ENCODE measurements at regions not wholly inside any gene's neighbourhood (a gene's known extent, or its start where the extent isn't known, plus 50 kb on each side); places are given as distances from the start of the nearest gene placed in this dataset.

- no peaks in the 10 kb centered on the region for H3K4me1 Mint-ChIP-seq (ENCODE audit: unreplicated experiment)
- no peak for TF ChIP-seq CTCF (IDR thresholded peaks at IDR 0.05; ENCODE audit: unreplicated experiment)
- H3K36me3 Mint-ChIP-seq (ENCODE audit: low read depth, unreplicated experiment) = no peaks in the 10 kb centered on the region
- no peaks in the 10 kb centered on the region for H3K27me3 Mint-ChIP-seq (ENCODE audit: unreplicated experiment)
- no peak overlapping the region for H3K4me3 Mint-ChIP-seq (ENCODE audit: unreplicated experiment)
- no peak for DNase-seq (ENCODE audit: low spot score)
- no peaks in the 10 kb centered on the region for H3K9me3 Mint-ChIP-seq (ENCODE audit: unreplicated experiment)
- no peak overlapping the region for H3K27ac Mint-ChIP-seq (ENCODE audit: unreplicated experiment)
Measured at GRCh38 chr21:35416866-35417489, 367.9 kb upstream of the RUNX1 start.

- H3K36me3 Mint-ChIP-seq (ENCODE audit: low read depth, unreplicated experiment) = no peaks in the 10 kb centered on the region
- no peak overlapping the region for H3K4me3 Mint-ChIP-seq (ENCODE audit: unreplicated experiment)
- no peaks in the 10 kb centered on the region for H3K27me3 Mint-ChIP-seq (ENCODE audit: unreplicated experiment)
- no peaks in the 10 kb centered on the region for H3K4me1 Mint-ChIP-seq (ENCODE audit: unreplicated experiment)
- no peak overlapping the region for H3K27ac Mint-ChIP-seq (ENCODE audit: unreplicated experiment)
- no peak for TF ChIP-seq CTCF (IDR thresholded peaks at IDR 0.05; ENCODE audit: unreplicated experiment)
- H3K9me3 Mint-ChIP-seq (ENCODE audit: unreplicated experiment) = no peaks in the 10 kb centered on the region
- DNase-seq (ENCODE audit: low spot score) = no peak
Measured at GRCh38 chr21:35414507-35415139, 365.5 kb upstream of the RUNX1 start.

GRCh38 chr21:35414056-35414455 lies 365.0 kb upstream of the RUNX1 start:
- no peak for DNase-seq (ENCODE audit: low spot score)
- Mint-ChIP-seq H3K27ac (ENCODE audit: unreplicated experiment) (no peak overlapping the region), H3K27me3 (ENCODE audit: unreplicated experiment) (no peaks in the 10 kb centered on the region), H3K9me3 (ENCODE audit: unreplicated experiment) (no peaks in the 10 kb centered on the region), H3K4me3 (ENCODE audit: unreplicated experiment) (no peak overlapping the region), H3K4me1 (ENCODE audit: unreplicated experiment) (no peaks in the 10 kb centered on the region), H3K36me3 (ENCODE audit: low read depth, unreplicated experiment) (no peaks in the 10 kb centered on the region)
- TF ChIP-seq CTCF (IDR thresholded peaks at IDR 0.05; ENCODE audit: unreplicated experiment) = no peak

GRCh38 chr21:35412231-35412630 lies 363.1 kb upstream of the RUNX1 start:
- TF ChIP-seq CTCF (IDR thresholded peaks at IDR 0.05; ENCODE audit: unreplicated experiment) = no peak
- no peaks in the 10 kb centered on the region for H3K9me3 Mint-ChIP-seq (ENCODE audit: unreplicated experiment)
- H3K36me3 Mint-ChIP-seq (ENCODE audit: low read depth, unreplicated experiment) = no peaks in the 10 kb centered on the region
- no peaks in the 10 kb centered on the region for H3K4me1 Mint-ChIP-seq (ENCODE audit: unreplicated experiment)
- H3K27me3 Mint-ChIP-seq (ENCODE audit: unreplicated experiment) = no peaks in the 10 kb centered on the region
- DNase-seq (ENCODE audit: low spot score) = no peak
- no peak overlapping the region for H3K4me3 Mint-ChIP-seq (ENCODE audit: unreplicated experiment)
- H3K27ac Mint-ChIP-seq (ENCODE audit: unreplicated experiment) = no peak overlapping the region

GRCh38 chr21:35411434-35411833 lies 362.3 kb upstream of the RUNX1 start:
- Mint-ChIP-seq H3K27me3 (ENCODE audit: unreplicated experiment) (no peaks in the 10 kb centered on the region), H3K4me1 (ENCODE audit: unreplicated experiment) (no peaks in the 10 kb centered on the region)

More at GRCh38 chr21:35411434-35411833, 362.3 kb upstream of the RUNX1 start:
- H3K36me3 Mint-ChIP-seq (ENCODE audit: low read depth, unreplicated experiment) = no peaks in the 10 kb centered on the region
- H3K4me3 Mint-ChIP-seq (ENCODE audit: unreplicated experiment) = no peak overlapping the region
- H3K27ac Mint-ChIP-seq (ENCODE audit: unreplicated experiment) = no peak overlapping the region
- no peak for TF ChIP-seq CTCF (IDR thresholded peaks at IDR 0.05; ENCODE audit: unreplicated experiment)
- no peak for DNase-seq (ENCODE audit: low spot score)
- H3K9me3 Mint-ChIP-seq (ENCODE audit: unreplicated experiment) = no peaks in the 10 kb centered on the region

Data from endothelial cell (in vitro differentiated cells).